ENCODE measurements at regions not wholly inside any gene's neighbourhood (a gene's known extent, or its start where the extent isn't known, plus 50 kb on each side); places are given as distances from the start of the nearest gene placed in this dataset.

DNA sequence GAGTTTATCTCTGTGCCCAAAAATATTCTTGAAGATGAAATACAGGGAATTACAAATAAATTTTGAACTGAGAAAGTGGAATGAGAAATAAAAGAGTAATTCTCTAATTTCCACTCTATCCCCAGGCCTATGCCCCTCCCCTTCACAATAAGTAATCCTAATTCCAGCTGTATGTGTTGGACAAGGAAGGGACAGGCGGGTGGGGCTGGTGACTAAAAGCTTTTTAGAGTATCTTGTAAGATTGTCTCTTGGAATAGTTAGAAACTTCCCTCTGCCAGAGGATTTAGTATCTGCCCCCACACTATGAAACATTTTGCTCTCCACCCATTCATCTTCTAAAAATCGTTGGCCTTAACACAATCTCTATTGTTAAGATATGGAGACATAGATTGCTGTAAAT lies 199.2 kb downstream of the MBL2 start:
- TF ChIP-seq, protein P1, sequence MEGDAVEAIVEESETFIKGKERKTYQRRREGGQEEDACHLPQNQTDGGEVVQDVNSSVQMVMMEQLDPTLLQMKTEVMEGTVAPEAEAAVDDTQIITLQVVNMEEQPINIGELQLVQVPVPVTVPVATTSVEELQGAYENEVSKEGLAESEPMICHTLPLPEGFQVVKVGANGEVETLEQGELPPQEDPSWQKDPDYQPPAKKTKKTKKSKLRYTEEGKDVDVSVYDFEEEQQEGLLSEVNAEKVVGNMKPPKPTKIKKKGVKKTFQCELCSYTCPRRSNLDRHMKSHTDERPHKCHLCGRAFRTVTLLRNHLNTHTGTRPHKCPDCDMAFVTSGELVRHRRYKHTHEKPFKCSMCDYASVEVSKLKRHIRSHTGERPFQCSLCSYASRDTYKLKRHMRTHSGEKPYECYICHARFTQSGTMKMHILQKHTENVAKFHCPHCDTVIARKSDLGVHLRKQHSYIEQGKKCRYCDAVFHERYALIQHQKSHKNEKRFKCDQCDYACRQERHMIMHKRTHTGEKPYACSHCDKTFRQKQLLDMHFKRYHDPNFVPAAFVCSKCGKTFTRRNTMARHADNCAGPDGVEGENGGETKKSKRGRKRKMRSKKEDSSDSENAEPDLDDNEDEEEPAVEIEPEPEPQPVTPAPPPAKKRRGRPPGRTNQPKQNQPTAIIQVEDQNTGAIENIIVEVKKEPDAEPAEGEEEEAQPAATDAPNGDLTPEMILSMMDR (IDR thresholded peaks at IDR 0.05) = no peak
- no peak for TF ChIP-seq POLR2A (IDR thresholded peaks at IDR 0.05)
